GM21390 (cell line): ENCODE measurements at regions not wholly inside any gene's neighbourhood (a gene's known extent, or its start where the extent isn't known, plus 50 kb on each side); places are given as distances from the start of the nearest gene placed in this dataset.
"Not testable (repeated sequence)": the region's sequence is repeated elsewhere in the genome, so short reads cannot be mapped to it uniquely, and the experiment has no call there.

Experiments
- ATAC-seq: cut with Tn5 transposase; IDR thresholded peaks from one replicate; pipeline ENCODE4 v1.9.1; 2021; ENCODE audit not compliant: unreplicated experiment

GRCh38 chr13:88188986-88189385 is 517.8 kb downstream of the SLITRK5 start:
- ATAC-seq: no peak

DNA sequence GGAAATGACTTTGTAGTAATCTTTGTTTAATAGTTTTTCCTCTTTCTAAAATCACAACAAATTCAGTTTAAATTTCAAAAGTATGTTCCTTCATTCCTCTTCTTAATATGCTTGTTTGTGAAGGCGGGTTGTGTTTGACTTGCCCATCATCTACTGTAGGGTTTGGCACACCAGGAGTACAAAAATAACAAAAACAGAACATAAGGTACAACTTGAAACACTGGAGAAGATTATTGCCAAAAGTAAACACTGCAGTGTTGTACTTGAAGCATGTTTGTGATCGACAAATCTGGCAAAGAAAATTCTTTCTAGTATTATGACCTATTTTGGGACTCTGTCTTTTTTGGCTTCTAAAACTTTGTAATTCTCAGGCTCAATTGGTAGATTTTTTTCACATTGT is 518.6 kb downstream of the SLITRK5 start:
- ATAC-seq: no peak

DNA sequence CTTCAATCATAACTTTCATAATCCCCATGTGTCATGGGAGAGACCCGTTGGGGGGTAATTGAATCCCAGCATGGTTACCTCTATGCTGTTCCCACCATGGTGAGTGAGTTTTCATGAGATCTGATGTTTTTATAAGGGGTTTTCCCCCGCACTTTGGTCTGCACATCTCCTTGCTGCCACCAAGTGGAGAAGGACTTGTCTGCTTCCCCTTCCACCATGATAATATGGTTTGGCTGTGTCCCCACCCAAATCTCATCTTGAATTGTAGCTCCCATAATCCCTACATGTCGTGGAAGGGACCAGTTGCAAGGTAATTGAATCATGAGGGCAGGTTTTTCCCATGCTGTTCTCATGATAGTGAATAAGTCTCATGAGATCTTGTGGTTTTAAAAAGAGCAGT is 524.9 kb downstream of the SLITRK5 start:
- no peak for ATAC-seq

- no peak for ATAC-seq
Observed at GRCh38 chr13:88217372-88217771, 546.2 kb downstream of the SLITRK5 start.

- ATAC-seq: no peak
Observed at GRCh38 chr13:88217883-88218282, 546.7 kb downstream of the SLITRK5 start.

DNA sequence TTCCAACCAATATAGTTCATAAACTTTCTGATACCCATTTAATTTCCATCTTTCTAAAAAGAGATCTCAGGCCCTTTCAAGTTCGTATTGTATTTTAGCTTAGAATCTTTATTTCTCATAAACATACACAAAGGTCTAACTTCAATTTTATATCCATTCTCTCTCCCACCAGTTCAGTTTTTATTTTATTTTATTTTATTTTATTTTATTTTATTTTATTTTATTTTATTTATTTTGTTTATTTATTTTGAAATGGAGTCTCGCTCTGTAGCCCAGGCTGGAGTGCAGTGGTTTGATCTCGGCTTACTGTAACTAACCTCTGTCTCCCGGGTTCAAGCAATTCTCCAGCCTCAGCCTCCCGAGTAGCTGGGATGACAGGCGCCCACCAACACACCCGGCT is 552.8 kb downstream of the SLITRK5 start:
- ATAC-seq: no peak

GRCh38 chr13:88235441-88235840 is 564.3 kb downstream of the SLITRK5 start:
- ATAC-seq: no peak

- no peak for ATAC-seq
Observed at GRCh38 chr13:88246239-88246638, 575.1 kb downstream of the SLITRK5 start.

GRCh38 chr13:88248393-88248792 is 577.2 kb downstream of the SLITRK5 start:
- no peak for ATAC-seq

GRCh38 chr13:88257706-88258105 is 586.5 kb downstream of the SLITRK5 start:
- ATAC-seq: no peak

DNA sequence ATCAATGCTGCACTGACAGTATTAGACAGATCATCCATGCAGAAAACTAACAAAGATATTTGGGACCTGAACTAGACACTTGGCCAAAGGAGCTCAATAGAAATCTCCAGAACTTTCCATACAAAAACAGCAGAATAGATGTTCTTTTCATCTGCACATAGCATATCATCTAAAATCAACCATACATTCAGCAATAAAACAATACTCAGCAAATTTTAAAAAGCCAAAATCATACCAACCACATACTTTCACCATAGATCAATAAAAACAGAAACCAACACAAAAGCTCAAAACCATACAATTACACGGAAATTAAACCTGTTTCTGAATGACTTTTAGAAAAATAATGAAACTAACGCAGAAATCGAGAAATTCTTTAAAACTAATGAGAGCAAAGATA is 592.6 kb downstream of the SLITRK5 start:
- no peak for ATAC-seq

- no peak for ATAC-seq
Observed at GRCh38 chr13:88281841-88282240, 610.7 kb downstream of the SLITRK5 start.

- no peak for ATAC-seq
Observed at GRCh38 chr13:88285329-88285728, 614.2 kb downstream of the SLITRK5 start.

DNA sequence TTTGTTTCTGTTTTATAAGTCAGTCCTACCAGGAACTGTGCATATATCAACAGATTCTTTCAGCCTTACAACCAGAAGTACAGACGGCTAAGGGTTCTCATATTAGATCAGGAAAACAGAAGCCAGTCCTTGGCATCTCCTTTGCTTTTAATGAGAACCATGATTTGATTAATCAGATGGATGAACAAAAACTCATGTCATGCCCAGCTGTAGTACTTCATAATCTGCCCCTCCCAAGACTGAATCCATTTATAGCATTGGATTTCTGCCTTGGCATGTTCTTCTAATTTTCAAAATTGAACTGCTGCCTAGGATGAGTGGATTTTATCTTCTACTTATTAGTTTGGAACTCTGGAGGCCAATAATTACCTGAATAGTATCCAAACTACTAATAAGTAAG is 617.2 kb downstream of the SLITRK5 start:
- no peak for ATAC-seq

- not testable (repeated sequence) for ATAC-seq
Observed at GRCh38 chr13:88291731-88292130, 620.6 kb downstream of the SLITRK5 start.

DNA sequence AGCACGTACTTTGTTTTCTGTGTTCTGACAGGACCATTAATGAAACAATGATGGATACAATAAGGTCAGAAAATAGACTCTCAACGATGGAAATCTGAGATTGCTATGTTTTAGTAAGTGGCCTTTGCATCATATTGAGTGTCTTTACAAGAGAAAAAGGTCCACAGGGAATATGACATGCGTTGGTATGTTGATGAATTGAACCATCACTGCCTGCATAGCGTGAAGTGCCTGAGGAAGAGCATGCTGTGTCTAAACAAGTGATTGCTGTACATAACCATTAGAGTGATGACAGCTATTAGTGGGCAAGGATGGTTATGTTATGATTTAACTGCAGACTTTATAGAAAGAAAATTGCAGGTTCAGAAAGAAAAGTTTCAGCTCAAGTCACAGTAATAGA is 623.2 kb downstream of the SLITRK5 start:
- ATAC-seq: no peak

DNA sequence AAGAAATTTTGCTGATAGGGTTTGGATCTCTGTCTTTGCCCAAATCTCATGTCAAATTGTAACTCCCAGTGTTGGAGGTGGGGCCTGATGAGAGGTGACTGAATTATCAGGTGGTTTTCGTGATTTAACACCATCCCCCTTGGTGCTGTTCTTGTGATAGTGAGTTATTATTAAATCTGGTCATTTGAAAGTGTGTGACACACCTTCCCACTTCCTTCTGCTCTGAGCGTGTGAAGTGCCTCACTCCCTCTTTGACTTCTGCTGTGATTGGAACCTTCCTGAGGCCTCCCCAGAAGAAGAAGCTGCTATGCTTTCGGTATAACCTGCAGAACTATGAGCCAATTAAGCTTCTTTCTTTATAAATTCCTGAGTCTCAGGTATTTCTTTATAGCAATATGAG is 632.0 kb downstream of the SLITRK5 start:
- ATAC-seq: no peak

DNA sequence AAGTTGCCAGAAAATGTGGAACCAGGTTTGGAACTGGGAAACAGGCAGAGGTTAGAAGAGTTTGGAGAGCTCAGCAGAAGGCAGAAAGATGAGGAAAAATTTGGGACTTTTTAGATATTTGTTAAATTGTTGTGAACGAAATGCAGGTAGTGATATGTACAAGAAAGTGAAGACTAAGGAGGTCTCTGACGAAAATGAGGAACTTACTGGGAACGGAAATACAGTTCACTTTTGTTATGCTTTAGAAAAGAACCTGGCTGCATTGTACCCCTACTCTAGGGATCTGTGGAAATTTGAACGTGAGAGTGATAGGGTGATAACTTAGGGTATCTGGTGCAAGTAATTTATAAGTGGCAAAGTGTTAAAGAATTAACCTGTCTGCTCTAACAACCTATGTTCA is 632.4 kb downstream of the SLITRK5 start:
- ATAC-seq: no peak

GRCh38 chr13:88314496-88314895 is 643.3 kb downstream of the SLITRK5 start:
- no peak for ATAC-seq

- no peak for ATAC-seq
Observed at GRCh38 chr13:88329066-88329465, 657.9 kb downstream of the SLITRK5 start.

GRCh38 chr13:88339271-88339741 is 668.1 kb downstream of the SLITRK5 start:
- ATAC-seq: no peak

DNA sequence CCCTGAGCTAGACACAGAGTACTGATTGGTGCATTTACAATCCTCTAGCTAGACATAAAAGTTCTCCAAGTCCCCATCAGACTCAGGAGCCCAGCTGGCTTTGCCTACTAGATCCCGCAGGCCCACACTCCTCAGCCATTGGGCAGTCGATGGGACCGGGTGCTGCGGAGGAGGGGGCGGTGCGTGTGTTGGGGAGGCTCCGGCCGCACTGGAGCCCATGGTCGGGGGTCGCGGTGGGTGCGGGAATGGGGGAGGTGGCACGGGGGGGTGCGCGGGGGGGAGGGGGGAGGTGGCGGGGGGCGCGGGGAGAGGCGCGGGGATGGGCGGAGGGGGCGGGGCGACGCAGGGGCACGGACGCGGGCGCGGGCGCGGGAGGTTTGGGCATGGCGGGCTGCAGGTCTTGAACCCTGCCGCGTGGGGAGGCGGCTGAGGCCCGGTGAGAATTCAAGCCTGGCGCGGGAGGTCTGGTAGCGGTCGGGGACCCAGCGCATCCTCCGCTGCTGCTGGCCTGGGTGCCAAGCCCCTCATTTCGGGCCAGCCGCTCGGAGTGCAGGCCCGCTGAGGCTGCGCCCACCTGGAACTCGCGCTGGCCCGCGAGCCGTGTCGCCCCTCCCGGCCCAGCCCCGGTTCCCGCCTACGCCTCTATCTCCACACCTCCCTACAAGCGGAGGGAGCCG is 674.1 kb downstream of the SLITRK5 start:
- ATAC-seq: no peak

DNA sequence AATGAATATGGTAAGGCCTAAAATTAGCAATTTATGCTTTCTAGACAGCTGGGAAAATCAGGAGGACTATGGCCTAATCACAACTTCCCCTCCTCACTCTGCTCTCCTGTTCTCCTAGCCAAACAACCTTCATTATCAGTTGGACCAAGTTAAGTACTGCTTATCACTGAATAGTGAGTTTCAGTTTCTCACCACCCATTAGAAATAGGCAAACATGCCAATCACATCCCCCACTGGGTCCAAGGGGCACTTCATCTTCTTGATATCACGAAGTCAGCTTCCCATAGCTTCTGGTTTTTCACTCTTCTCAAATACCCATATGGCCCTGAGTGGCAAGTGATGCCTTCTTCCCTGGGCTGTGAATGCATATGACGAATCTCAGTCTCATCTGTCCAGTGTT is 689.6 kb downstream of the SLITRK5 start:
- ATAC-seq: no peak
